ENCODE measurements at regions not wholly inside any gene's neighbourhood (a gene's known extent, or its start where the extent isn't known, plus 50 kb on each side); places are given as distances from the start of the nearest gene placed in this dataset.

GRCh38 chr20:51188941-51189340 is 166.0 kb upstream of the KCNG1 start:
- Histone ChIP-seq H4K91ac (ENCODE audit: insufficient read depth, low read depth, low read length) (no peak overlapping the region), H3K4me1 (ENCODE audit: control insufficient read depth, insufficient read depth, low read length) (peaks cover 10% of the 10 kb centered on the region), H3K36me3 (ENCODE audit: control insufficient read depth, insufficient read depth, low read length) (no peaks in the 10 kb centered on the region), H3K23ac (ENCODE audit: low read depth, low read length) (no peak overlapping the region), H4K20me1 (ENCODE audit: insufficient read depth, low read length) (no peaks in the 10 kb centered on the region), H3K4me2 (ENCODE audit: low read depth, low read length) (no peak overlapping the region), H2BK20ac (ENCODE audit: low read depth, low read length) (no peak overlapping the region), H3K27me3 (ENCODE audit: control insufficient read depth, insufficient read depth, low read length) (no peaks in the 10 kb centered on the region; the same call in 1 of the 2 replicates), H3K56ac (ENCODE audit: extremely low read depth, insufficient read depth, low read length) (no peak overlapping the region), H4K5ac (ENCODE audit: low read depth, low read length) (no peak overlapping the region), H2AK5ac (ENCODE audit: low read depth, low read length) (no peak overlapping the region), H3K18ac (ENCODE audit: low read depth, low read length) (no peak overlapping the region), H3K4me3 (ENCODE audit: insufficient read depth, low read depth, low read length) (no peak overlapping the region), H3K4ac (ENCODE audit: low read depth, low read length) (no peak overlapping the region), H2AK9ac (replicated peaks; ENCODE audit: low read depth, low read length, poor library complexity) (no peak overlapping the region), H2BK5ac (ENCODE audit: low read depth, low read length, poor library complexity, severe bottlenecking) (no peak overlapping the region), H3K9me1 (ENCODE audit: insufficient read depth, low read length) (peaks cover 19% of the 10 kb centered on the region), H2BK120ac (ENCODE audit: low read depth, low read length) (no peak overlapping the region), H3K9me3 (ENCODE audit: control insufficient read depth, insufficient read depth, low read length) (no peaks in the 10 kb centered on the region), H3K14ac (replicated peaks; ENCODE audit: low read depth, low read length) (no peak overlapping the region), H2BK15ac (ENCODE audit: low read depth, low read length) (no peak overlapping the region), H3K27ac (ENCODE audit: insufficient read depth, low read length) (no peak overlapping the region), H3K9ac (ENCODE audit: low read depth, low read length) (no peak overlapping the region), H4K8ac (ENCODE audit: low read depth in 2 of 2, low read length in 2 of 2) (no peak overlapping the region), H2AFZ (replicated peaks; ENCODE audit: low read length, poor library complexity) (no peak overlapping the region), H3K79me1 (ENCODE audit: low read depth in 1 of 2, low read length in 2 of 2) (no peaks in the 10 kb centered on the region)
- no peak for DNase-seq
- no peak for ATAC-seq (ENCODE audit: low read depth)
- no CpG with 5 or more reads among the region's 10 CpGs for WGBS, 2 experiments (ENCODE audit: extremely low coverage in 2 of 2, insufficient read length in 1 of 2)
- dilution Hi-C loops (cut with HindIII; ENCODE audit: low sequenced_read_pairs, unreplicated experiment) (no loop called here), intact Hi-C loops (cut with micrococcal nuclease) (no loop called here), in situ Hi-C loops (cut with MboI; ENCODE audit: low sequenced_read_pairs) (no loop called here)
- CTCF ChIA-PET, result no interaction called here
- BruUV-seq (replicated peaks), result no TSS peak
- POLR2A ChIA-PET (ENCODE audit: unreplicated experiment), result no interaction called here
- TF ChIP-seq BHLHE40 (IDR thresholded peaks at IDR 0.05; ENCODE audit: low read depth, low read length) (no peak), CTCF (conservative IDR thresholded peaks at IDR 0.05; ENCODE audit: low read depth, low read length) (no peak), FOS (IDR thresholded peaks at IDR 0.05; ENCODE audit: low read depth, low read length) (no peak), MXI1 (IDR thresholded peaks at IDR 0.05; ENCODE audit: borderline replicate concordance, low read depth, low read length) (no peak), NFE2L2 (IDR thresholded peaks at IDR 0.05; ENCODE audit: low read depth, low read length) (no peak), ELK1 (IDR thresholded peaks at IDR 0.05; ENCODE audit: borderline replicate concordance, low read depth, low read length) (no peak), USF2 (IDR thresholded peaks at IDR 0.05; ENCODE audit: low read depth, low read length) (no peak), RFX5 (IDR thresholded peaks at IDR 0.05; ENCODE audit: low read depth, low read length) (no peak), MAZ (IDR thresholded peaks at IDR 0.05; ENCODE audit: borderline replicate concordance, low read depth, low read length) (no peak), POLR2A (IDR thresholded peaks at IDR 0.05; ENCODE audit: low read depth, low read length) (no peak)

Data from IMR-90 (cell line).